ENCODE measurements at regions not wholly inside any gene's neighbourhood (a gene's known extent, or its start where the extent isn't known, plus 50 kb on each side); places are given as distances from the start of the nearest gene placed in this dataset.
A peak's percentile ranks its signal among the peaks of the same experiment; 100 is the strongest.

DNA sequence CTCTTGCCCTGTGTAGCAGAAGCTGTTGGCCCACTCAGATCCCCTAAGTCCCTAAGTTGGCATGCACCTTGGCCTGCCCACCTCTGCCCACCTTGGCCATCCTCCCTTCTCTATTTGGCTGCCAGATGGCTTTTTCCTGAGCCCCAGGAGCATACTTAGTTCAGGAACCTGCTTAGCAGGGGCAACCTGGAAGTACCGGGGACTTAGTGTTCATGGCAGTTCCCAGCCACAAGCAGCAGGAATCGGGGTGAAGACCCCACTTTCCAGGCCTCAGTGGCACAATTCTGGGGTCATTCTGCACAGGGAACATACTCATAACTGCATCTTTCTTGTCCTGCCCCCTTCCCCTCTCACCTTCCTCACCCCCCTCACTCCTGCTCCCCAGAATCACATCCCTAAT, 158.0 kb upstream of the PMEPA1 start:
- no peak for DNase-seq

DNA sequence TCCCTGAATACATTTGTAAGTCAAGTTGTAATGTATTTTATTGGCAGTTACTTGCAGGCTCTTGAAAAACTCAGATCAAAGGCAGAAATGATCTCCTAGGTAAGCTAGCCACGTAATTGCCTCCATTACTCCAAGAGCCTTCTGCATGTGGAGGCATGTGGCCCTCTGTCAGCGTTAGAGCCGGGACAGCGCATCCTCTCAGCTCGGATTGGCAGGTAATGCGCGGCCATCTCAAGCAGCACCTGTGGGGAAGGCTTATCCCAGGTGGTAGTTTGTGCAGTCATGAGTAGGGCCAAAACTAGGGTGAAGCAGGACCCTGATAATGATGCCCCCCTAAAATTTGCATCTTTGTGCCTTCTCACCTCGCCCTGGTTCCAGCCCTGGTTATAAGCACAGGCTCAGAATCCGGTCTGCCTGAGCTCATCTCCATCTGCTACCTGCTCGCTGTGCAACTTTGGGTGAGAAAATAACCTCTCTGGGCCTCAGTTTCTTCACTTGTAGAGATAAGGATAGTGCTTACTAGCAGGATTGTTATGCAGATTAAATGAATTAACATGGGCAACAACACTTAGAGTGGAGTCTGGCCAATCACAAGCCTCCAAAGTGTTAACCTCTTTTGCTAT, 157.5 kb upstream of the PMEPA1 start:
- no peak for DNase-seq

- DNase-seq, result no peak
Observed at GRCh38 chr20:57866250-57867106, 156.7 kb upstream of the PMEPA1 start.

DNA sequence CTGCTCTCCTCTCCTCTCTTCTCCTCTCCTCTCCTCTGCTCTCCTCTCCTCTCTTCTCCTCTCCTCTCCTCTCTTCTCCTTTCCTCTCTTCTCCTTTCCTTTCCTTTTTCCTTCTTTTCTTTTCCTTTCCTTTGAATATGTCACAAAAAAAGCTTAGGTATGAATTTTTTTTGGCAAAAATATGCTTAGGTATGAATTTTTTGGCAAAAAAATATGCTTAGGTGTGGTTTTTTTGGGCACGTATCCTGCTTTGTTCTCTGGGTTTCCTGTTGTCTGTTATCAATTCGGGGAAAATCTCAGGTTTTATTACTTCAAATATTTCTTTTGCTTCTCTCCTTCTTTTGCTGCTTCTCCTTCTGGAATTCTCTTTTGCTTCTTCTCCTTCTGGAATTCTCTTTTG, 155.5 kb upstream of the PMEPA1 start:
- no peak for DNase-seq

DNA sequence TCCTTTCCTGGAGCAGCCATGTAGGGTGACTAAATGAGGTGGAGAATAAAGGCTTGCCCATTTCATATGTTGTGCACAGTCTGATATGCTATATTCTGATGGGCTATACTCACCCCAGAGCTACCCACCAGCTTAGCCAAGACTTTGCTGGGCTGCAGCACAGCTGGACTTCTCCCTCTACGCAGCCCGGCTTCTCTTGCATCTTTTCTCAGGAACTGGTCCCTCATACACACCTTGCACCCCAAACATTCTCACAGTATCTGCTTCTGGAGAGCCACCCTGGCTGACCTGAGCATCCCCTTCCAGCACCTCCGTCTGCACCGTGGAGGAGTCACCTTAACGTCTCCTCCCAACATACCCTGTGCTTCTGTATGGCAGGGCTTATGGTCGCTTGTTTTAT, 150.8 kb upstream of the PMEPA1 start:
- no peak for DNase-seq

DNA sequence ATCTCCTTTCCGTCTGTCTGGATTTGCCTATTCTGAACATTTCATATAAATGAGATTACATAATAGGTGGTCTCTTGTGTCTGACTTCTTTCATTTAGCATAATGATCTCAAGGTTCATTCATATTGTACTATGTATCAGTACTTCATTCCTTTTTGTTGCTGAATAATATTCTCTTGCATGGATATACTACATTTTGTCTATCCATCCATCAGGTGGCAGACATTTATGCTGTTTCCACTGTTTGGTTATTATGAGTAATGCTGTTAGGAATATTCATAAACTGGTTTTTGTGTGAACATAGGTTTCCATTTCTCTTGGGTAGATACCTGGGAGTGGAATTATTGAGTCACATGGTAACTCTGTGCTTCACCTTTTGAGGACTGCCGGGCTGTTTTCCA, 148.2 kb upstream of the PMEPA1 start:
- DNase-seq, result no peak

DNA sequence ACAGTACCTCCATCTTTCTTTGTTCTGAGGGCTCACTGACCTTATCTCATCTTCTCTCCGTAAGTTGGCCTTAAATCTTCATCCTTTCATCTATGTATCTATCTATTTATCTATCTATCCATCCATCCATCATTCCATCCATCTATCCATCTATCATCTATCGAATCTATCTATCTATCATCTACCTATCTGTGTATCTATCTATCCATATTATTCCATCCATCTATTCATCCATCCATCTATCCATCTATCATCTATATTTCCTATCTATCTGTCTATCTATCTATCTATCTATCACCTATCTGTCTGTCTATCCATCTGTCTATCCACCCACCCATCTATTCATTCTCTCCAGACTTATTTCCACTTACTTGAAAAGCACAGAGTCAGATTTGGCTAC, 147.3 kb upstream of the PMEPA1 start:
- DNase-seq, result no peak

- no peak for DNase-seq
Observed at GRCh38 chr20:57856658-57857057, 146.8 kb upstream of the PMEPA1 start.

GRCh38 chr20:57851796-57852195, 142.0 kb upstream of the PMEPA1 start:
- DNase-seq, result peak; percentile 77

DNA sequence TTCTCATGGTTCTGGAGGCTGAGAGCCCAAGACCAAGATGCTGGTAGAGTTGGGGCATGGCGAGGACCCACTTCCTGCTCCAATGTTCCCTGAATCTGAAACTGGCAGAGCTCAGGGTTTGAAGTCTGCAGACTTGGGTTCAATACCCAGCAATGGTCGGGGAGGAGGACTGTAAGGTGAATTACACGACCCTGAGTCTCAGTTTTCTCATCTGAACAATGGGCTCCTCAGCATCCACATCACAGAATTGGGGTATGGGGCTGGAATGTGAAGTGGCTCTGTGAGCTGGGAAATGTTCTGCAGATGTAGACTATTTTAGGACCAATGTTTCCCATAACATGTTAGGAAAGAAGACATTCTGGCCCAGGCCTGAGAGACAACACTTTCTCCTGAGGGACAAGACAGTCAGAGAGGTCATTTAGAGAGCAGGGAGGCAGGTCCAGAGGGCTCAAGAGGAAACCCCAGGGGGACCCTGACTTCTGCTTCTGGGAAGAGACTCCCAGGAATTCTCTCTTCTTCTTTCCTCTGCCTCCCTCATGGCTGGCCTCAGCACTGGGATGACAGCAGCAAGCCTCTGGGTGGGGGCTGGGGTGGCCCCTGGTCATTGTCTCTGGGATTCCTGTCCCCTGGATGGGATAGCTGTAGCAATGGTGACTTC, 141.3 kb upstream of the PMEPA1 start:
- no peak for DNase-seq

- no peak for DNase-seq
Observed at GRCh38 chr20:57849521-57850215, 139.9 kb upstream of the PMEPA1 start.

DNA sequence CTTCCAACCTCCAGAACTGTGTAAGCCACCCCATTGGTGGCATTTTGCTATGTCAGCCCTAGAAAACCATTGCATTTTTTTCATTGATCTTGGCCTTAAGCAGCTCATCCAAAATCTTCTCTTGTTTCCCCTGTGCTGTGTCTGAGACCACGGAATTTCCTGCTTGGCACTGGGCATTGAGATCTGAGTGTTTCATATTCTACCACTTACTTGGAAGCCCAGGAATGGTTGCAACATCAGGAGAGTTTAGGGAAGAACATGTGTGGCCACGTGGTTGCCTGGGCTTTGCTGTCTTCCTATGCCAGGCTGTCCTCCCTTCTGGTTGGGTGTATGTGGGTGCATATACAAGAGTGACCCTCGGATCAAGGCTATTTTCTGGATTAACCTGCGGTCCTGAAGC, 139.3 kb upstream of the PMEPA1 start:
- peak; percentile 65 for DNase-seq

GRCh38 chr20:57848282-57848681, 138.5 kb upstream of the PMEPA1 start:
- DNase-seq, result no peak

DNA sequence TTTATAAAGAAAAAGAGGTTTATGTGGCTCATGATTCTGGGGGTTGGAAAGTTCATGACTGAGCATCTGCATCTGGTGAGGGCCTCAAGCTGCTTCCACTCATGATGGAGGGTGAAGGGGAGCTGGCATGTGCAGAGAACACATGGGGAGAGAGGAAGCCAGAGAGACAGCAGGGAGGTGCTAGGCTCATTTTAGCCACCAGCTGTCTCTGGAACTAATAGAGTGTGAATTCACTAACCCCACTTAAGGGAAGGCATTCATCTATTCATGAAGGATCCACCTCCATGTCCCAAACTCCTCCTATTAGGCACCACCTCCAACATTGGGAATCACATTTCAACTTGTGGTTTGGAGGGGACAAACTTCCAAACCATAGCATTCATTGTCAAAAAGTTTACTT, 137.3 kb upstream of the PMEPA1 start:
- DNase-seq, result no peak

DNA sequence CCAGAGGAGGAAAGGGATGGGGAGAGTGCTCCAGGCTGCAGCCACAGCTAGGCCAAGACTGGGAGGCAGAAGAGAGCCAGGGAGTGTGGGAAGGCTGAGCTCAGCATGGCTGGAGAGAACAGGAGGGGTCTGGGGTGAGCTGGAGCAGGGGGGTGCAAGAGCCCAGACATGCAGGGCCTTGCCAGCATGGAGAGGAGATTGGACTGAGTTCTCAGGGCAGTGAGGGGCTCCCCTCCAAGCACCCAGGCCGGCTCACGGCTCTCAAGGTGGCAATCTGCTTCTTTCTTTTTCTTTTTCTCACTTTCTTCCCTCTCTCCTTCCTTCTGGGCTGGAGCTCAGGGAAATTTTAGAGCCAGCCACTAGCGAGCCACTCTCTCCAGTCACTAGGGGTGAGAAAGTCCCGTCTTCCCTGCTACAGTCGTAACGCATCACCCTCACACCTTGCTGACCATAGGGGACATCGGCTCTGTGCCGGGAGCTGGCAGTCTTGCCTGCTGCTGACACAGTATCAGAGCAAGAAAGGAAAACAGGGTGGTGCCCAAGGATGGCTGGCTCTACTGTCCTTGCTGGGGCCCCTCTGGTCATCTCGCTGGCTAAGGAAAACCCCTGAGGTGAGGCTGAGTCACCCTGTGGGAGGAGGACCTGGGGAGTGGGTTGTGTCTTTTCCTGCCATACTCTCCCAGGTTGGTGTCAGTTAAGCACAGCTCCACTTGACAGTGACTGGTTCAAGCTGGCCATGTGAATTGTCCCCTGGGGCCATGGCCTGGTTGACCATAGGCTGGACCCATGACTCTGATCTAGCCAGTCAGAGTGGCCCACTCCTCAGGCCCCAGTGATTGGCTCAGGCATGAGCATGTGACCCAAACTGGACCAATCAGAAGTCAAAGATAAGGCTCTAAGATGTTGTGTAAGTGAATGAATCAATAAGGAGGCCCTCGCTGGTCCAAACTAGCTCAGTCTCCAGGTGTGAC, 135.1 kb upstream of the PMEPA1 start:
- DNase-seq, result no peak

DNA sequence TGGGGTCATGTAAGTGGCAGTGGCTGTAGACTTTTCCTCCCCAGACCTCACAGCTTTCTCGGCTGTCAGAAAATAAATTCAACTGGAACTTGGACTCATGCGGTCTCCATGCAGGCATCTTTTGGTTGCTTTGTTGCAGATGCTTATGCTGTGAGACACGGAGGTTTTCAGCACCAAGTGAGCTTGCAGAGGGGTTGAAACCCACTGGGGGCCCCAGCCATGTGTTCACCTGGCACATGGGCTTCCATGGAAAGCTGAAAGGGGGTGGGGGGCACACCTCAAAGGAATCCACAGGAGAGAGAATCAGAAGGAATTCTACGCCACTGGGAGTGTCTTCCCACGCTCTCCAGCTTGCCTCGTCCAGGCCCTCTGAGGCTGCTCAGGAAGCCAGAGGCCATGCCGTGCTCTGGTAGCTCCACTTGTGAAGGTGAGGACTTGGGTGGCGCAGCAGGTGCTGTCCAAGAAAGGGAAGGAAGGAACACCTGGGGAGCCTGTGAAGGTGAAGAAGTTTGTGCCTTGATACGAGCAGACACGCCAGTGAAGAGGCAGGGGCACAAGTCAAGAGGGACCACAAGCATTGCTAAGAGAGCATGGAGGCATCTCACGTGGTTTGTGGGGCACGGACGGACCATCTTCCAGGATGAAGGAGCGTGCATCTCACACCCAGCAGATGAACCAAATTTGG, 134.3 kb upstream of the PMEPA1 start:
- no peak for DNase-seq

GRCh38 chr20:57842720-57843119, 132.9 kb upstream of the PMEPA1 start:
- DNase-seq, result no peak

- no peak for DNase-seq
Observed at GRCh38 chr20:57841297-57841866, 131.6 kb upstream of the PMEPA1 start.

DNA sequence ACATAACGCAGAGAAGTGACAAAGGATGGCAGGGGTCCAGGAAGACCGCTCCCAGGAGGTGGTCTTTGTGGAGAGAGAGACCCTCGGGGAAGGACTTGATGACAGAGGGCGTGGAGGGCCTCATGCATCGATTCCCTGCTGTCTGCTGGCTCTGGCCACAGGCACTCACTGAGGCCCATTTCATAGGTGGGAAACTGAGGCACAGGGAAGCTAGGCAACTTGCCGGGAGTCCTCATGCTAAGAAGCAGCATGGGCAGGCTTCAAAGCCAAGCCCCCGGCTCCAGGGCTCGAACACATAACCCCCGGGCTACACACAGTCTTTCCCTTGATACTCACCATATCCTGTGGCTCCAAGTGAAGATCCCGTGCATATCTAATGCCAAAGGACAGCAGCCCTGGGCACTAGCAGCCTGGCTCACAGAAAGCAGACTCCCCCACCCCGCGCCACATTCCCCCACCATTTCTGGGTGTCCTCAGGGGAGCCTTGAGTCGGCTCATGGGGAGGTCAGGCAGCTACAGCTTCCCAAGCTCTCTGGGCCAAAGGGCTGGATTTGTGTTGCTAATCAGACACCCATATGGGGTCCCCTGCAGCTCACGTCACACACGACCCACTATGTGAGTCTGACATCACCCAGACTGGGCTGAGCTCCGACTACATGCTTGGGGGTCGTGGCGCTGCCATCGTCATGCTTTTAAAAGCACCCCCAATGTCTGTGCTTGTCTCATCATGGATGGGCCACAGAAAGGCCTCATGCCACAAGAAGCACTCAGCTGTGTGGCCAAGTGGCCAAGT, 130.9 kb upstream of the PMEPA1 start:
- no peak for DNase-seq

DNA sequence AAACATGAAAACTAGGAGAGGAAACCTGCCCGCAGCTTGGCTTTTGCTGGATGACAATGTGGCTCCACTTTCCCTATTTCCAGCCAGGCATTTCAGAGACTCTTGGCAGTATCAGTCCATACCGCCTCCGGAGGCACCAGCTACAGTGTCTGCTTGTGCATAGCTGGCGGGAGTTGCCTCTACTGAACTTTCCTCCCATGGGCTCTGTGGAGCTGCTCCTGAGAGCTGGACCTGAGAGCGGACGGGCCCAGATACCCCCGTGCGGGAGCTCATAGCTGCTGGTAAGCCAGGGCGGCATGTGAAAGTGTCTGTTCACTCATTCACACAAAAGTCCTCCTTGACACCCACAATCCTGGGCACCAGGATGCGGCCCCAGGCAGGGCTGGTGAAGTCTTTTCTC, 130.3 kb upstream of the PMEPA1 start:
- no peak for DNase-seq
